HG03045 (cell line): ENCODE measurements at regions not wholly inside any gene's neighbourhood (a gene's known extent, or its start where the extent isn't known, plus 50 kb on each side); places are given as distances from the start of the nearest gene placed in this dataset.

Source experiments
- ATAC-seq: cut with Tn5 transposase; IDR thresholded peaks from one replicate; pipeline ENCODE4 v1.9.1; 2021; ENCODE audit warnings: mild to moderate bottlenecking, moderate library complexity; ENCODE audit not compliant: unreplicated experiment

DNA sequence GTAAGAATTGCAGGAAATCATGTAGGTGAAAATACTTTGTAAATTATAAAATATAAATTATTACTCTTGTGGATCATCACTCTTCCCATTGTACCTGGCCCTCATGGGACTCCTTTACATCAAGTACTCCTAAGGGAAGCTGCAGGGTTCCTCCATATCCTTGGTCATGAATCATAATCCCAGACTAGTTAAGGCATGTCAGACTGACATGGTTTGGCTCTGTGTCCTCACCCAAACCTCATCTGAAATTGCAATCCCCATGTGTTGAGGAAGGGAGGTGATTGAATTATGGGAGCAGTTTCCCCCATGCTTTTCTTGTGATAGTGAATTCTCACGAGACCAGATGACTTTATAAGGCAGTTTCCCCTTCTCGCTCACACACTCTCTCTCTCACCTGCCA lies 77.1 kb downstream of the CMPK2 start:
- no peak for ATAC-seq

GRCh38 chr2:6789559-6790138 lies 76.1 kb downstream of the CMPK2 start:
- ATAC-seq, result no peak

DNA sequence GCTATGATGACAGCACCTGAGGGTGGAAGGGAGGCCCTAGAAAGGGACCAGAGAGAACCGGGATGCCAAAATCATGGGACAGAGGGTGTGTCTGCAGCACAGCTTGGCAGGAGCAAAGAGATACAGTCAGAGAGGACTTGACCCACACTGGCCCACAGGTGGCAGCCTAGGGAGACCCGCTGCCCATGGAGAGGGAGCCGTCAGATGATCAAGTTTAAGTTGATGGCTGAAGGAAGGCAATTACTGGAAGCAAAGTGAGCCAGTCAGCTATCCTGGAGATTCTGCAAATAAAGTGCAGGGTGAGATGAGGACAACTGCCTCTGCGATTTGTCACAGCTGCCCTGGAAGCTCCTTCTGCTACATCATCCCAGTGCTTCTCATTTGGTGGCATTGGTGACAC lies 74.0 kb downstream of the CMPK2 start:
- ATAC-seq, result no peak

- no peak for ATAC-seq
These were observed 72.8 kb downstream of the CMPK2 start for GRCh38 chr2:6792883-6793282.

- ATAC-seq, result no peak
These were observed 72.3 kb downstream of the CMPK2 start for GRCh38 chr2:6793371-6793770.

DNA sequence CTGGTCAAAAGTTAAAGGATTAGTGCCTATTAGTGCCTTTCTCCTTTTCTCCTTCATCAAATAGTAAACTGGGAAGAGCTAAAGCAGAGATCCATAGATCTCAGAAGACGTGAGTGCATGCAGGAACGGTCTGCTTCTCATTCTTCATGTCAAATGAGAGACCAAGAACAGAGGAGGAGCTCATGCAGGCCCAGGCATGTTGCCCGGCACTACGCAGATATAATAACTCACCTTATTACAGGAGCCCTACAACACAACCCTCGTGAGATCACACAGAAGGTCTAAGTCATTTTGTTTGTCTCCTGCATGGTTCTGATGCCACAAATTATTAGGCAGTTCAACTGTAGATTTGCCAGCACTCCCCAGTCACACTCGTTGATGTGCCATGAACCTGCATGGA lies 71.8 kb downstream of the CMPK2 start:
- ATAC-seq, result no peak

DNA sequence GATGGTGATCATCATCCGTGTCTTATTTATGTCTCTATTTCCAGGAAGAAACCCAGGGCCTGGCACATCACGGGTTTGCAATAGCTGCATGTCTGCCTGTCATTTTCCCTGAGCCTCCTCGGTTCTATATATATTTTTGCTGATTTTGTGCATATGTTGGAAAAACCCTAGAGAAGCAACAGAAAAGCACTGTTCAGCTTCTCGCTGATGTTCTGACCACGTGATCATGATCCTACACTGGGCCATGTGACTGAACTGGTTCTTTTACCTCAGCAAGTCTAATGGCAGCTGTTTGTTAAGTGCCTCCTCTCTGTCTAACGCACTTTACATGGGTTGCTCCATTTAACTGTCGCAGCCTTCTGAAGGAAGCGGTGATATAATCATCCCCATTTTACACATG lies 71.3 kb downstream of the CMPK2 start:
- ATAC-seq, result no peak
